K562 (cell line): ENCODE measurements at regions not wholly inside any gene's neighbourhood (a gene's known extent, or its start where the extent isn't known, plus 50 kb on each side); places are given as distances from the start of the nearest gene placed in this dataset.
A peak's percentile ranks its signal among the peaks of the same experiment; 100 is the strongest.

ENCODE experiments used
- CHD1 ChIP-seq: fragments of 200-600 bp; sonication (generic); IDR thresholded peaks from one replicate; pipeline ENCODE4 v1.6.1; 2012; ENCODE audit warnings: mild to moderate bottlenecking, moderate library complexity, low read length, inconsistent platforms
- MIER1 ChIP-seq: fragments of 450-650 bp; IDR thresholded peaks from 2 replicates; pipeline ENCODE4 v1.6.1; 2016; ENCODE audit warnings: antibody characterized with exemption, mild to moderate bottlenecking, low read depth
- NR4A1 ChIP-seq, 2 experiments: fragments of 250-450 bp in 1 of 2; fragments of 450-650 bp in 1 of 2; sonication (Bioruptor Pico) in 1 of 2; IDR thresholded peaks; 2 replicates each; pipeline versions ENCODE4 v1.4.0 to v1.6.1; 2016 to 2020; ENCODE audit warnings: mild to moderate bottlenecking in 2 of 2, missing compliant biosample characterization in 1 of 2, missing genetic modification characterization in 1 of 2, moderate library complexity in 1 of 2
- RFX1 ChIP-seq: fragments of 450-650 bp; IDR thresholded peaks from 2 replicates; pipeline ENCODE4 v1.6.1; 2016; ENCODE audit warnings: mild to moderate bottlenecking, moderate library complexity
- SMAD4 ChIP-seq: fragments of 250-450 bp; sonication (Bioruptor Pico); conservative IDR thresholded peaks from 2 replicates; pipeline ENCODE4 v1.8.0; 2021; ENCODE audit warnings: inconsistent platforms, mild to moderate bottlenecking, moderate library complexity
- SMARCC2 ChIP-seq: fragments of 450-650 bp; IDR thresholded peaks from 2 replicates; pipeline ENCODE4 v1.6.1; 2017; ENCODE audit warnings: antibody characterized with exemption, moderate library complexity, mild to moderate bottlenecking, low read depth
- SMC3 ChIP-seq: conservative IDR thresholded peaks from 2 replicates; pipeline ENCODE4 v1.6.1; 2011; ENCODE audit warnings: low read depth, low read length, improper control_type of control experiment; ENCODE audit not compliant: insufficient read depth
- SRSF1 ChIP-seq: fragments of 200-400 bp; formaldehyde crosslinking; IDR thresholded peaks from 2 replicates; pipeline ENCODE4 v1.6.1; 2017; ENCODE audit warnings: mild to moderate bottlenecking, low read depth, low read length, moderate library complexity
- TGIF2 ChIP-seq: sonication (generic); formaldehyde crosslinking; IDR thresholded peaks from 2 replicates; pipeline ENCODE4 v1.8.1; 2022; ENCODE audit warnings: mild to moderate bottlenecking, missing genetic modification reagents, moderate library complexity
- ZBTB7A ChIP-seq: IDR thresholded peaks from 2 replicates; pipeline ENCODE4 v1.6.1; 2011; ENCODE audit warnings: low read depth, mild to moderate bottlenecking, low read length, moderate library complexity, borderline replicate concordance; ENCODE audit not compliant: control insufficient read depth
- TF ChIP-seq, protein P1 (sequence below): fragments of 450-650 bp; IDR thresholded peaks from 2 replicates; pipeline ENCODE4 v1.6.1; 2016; ENCODE audit warnings: mild to moderate bottlenecking
- TF ChIP-seq, protein P2 (sequence below), 2 experiments: fragments of 450-650 bp in 1 of 2; sonication (generic) in 1 of 2; formaldehyde crosslinking in 1 of 2; IDR thresholded peaks; 2 replicates each; pipeline versions ENCODE4 v1.7.1 to v1.9.0; 2016 to 2022; ENCODE audit warnings: inconsistent platforms in 1 of 2, mild to moderate bottlenecking in 1 of 2, missing genetic modification reagents in 1 of 2
- TF ChIP-seq, protein P3 (sequence below), 2 experiments: fragments of 450-650 bp in 1 of 2; sonication (generic) in 1 of 2; formaldehyde crosslinking in 1 of 2; IDR thresholded peaks in 1 of 2; conservative IDR thresholded peaks in 1 of 2; 2 replicates each; pipeline versions ENCODE4 v1.6.1 to v1.8.1; 2016 to 2023; ENCODE audit warnings: mild to moderate bottlenecking in 2 of 2, moderate library complexity in 2 of 2, inconsistent platforms in 1 of 2, missing genetic modification reagents in 1 of 2

DNA sequence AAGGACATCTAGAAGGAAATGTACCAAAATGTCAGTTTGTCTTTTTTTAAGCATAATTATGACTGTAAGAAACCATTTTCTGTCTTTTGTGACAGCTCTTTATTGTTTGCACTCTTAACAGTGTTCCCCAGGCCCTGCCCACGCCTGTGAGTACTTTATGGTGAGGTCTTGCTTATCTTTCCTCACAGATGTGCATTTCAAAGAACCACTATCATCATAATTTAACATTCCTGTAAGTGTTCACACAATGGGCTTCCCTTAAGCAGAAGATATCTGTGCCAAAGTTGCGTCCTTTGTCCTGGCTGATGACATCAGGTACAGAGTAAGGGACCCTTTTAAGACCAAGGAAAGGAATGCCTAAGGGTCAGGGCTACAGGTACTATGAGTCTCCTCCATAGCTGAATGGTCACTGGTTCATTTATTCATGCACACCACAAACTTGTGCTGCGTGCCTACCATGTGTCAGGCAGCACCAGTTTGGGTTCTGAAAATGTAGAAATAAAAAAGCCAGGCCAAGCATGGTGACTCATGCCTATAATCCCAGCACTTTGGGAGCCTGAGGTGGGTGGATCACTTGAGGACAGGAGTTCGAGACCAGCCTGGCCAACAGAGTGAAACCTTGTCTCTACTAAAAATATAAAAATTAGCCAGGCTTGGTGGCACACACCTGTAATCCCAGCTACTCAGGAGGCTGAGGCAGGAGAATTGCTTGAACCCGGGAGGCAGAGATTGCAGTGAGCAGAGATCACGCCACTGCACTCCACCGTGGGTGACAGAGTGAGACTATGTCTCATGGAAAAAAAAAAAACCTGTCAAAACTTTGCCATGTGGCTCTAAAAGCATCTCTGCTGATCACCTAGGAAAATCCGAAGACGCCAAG is 55.4 kb upstream of the NLK start (continued):
- TF ChIP-seq, protein P1, sequence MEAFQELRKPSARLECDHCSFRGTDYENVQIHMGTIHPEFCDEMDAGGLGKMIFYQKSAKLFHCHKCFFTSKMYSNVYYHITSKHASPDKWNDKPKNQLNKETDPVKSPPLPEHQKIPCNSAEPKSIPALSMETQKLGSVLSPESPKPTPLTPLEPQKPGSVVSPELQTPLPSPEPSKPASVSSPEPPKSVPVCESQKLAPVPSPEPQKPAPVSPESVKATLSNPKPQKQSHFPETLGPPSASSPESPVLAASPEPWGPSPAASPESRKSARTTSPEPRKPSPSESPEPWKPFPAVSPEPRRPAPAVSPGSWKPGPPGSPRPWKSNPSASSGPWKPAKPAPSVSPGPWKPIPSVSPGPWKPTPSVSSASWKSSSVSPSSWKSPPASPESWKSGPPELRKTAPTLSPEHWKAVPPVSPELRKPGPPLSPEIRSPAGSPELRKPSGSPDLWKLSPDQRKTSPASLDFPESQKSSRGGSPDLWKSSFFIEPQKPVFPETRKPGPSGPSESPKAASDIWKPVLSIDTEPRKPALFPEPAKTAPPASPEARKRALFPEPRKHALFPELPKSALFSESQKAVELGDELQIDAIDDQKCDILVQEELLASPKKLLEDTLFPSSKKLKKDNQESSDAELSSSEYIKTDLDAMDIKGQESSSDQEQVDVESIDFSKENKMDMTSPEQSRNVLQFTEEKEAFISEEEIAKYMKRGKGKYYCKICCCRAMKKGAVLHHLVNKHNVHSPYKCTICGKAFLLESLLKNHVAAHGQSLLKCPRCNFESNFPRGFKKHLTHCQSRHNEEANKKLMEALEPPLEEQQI: peak; percentile 97
- TF ChIP-seq TGIF2 (CRISPR knock-in tag) (no peak), NR4A1 (CRISPR knock-in tag; IDR thresholded peaks at IDR 0.05) (no peak), NR4A1 (tag; IDR thresholded peaks at IDR 0.05) (peak; percentile 53; the same call in 1 of the 2 replicates), SRSF1 (no peak), SMARCC2 (peak; percentile 95), MIER1 (no peak), RFX1 (no peak), CHD1 (no peak), SMC3 (0 out of 2 replicates have a peak, but pooled peaks have one; percentile 7), SMAD4 (CRISPR knock-in tag) (peak; percentile 81), ZBTB7A (no peak)
- TF ChIP-seq, protein P2, sequence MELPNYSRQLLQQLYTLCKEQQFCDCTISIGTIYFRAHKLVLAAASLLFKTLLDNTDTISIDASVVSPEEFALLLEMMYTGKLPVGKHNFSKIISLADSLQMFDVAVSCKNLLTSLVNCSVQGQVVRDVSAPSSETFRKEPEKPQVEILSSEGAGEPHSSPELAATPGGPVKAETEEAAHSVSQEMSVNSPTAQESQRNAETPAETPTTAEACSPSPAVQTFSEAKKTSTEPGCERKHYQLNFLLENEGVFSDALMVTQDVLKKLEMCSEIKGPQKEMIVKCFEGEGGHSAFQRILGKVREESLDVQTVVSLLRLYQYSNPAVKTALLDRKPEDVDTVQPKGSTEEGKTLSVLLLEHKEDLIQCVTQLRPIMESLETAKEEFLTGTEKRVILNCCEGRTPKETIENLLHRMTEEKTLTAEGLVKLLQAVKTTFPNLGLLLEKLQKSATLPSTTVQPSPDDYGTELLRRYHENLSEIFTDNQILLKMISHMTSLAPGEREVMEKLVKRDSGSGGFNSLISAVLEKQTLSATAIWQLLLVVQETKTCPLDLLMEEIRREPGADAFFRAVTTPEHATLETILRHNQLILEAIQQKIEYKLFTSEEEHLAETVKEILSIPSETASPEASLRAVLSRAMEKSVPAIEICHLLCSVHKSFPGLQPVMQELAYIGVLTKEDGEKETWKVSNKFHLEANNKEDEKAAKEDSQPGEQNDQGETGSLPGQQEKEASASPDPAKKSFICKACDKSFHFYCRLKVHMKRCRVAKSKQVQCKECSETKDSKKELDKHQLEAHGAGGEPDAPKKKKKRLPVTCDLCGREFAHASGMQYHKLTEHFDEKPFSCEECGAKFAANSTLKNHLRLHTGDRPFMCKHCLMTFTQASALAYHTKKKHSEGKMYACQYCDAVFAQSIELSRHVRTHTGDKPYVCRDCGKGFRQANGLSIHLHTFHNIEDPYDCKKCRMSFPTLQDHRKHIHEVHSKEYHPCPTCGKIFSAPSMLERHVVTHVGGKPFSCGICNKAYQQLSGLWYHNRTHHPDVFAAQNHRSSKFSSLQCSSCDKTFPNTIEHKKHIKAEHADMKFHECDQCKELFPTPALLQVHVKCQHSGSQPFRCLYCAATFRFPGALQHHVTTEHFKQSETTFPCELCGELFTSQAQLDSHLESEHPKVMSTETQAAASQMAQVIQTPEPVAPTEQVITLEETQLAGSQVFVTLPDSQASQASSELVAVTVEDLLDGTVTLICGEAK (IDR thresholded peaks at IDR 0.05): peak; percentile 47; the same call in 1 of the 2 replicates
- TF ChIP-seq, protein P2 (CRISPR knock-in tag; IDR thresholded peaks at IDR 0.05): no peak
- TF ChIP-seq, protein P3, sequence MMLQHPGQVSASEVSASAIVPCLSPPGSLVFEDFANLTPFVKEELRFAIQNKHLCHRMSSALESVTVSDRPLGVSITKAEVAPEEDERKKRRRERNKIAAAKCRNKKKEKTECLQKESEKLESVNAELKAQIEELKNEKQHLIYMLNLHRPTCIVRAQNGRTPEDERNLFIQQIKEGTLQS (IDR thresholded peaks at IDR 0.05): peak; percentile 98
- TF ChIP-seq, protein P3 (CRISPR knock-in tag; conservative IDR thresholded peaks at IDR 0.05): peak; percentile 85
